GM12873 (cell line): ENCODE measurements at regions not wholly inside any gene's neighbourhood (a gene's known extent, or its start where the extent isn't known, plus 50 kb on each side); places are given as distances from the start of the nearest gene placed in this dataset.

Source experiments
- CTCF ChIP-seq: IDR thresholded peaks from 2 replicates; pipeline ENCODE4 v1.5.1; 2012; ENCODE audit warnings: low read depth, mild to moderate bottlenecking, moderate library complexity, low read length, control low read depth; ENCODE audit not compliant: insufficient read depth; ENCODE audit errors: missing control alignments

GRCh38 chr6:48986105-48986504, 476.9 kb downstream of the MMUT start:
- TF ChIP-seq CTCF, result no peak

- TF ChIP-seq CTCF, result no peak
These were observed 478.0 kb downstream of the MMUT start for GRCh38 chr6:48985025-48985424.

- no peak for TF ChIP-seq CTCF
These were observed 479.7 kb downstream of the MMUT start for GRCh38 chr6:48983377-48983776.

- TF ChIP-seq CTCF, result no peak
These were observed 483.2 kb downstream of the MMUT start for GRCh38 chr6:48979806-48980205.

GRCh38 chr6:48979085-48979484, 484.0 kb downstream of the MMUT start:
- no peak for TF ChIP-seq CTCF

- no peak for TF ChIP-seq CTCF
These were observed 485.0 kb downstream of the MMUT start for GRCh38 chr6:48978016-48978415.

GRCh38 chr6:48977573-48977972, 485.5 kb downstream of the MMUT start:
- TF ChIP-seq CTCF, result no peak
